ENCODE measurements at regions not wholly inside any gene's neighbourhood (a gene's known extent, or its start where the extent isn't known, plus 50 kb on each side); places are given as distances from the start of the nearest gene placed in this dataset.

DNA sequence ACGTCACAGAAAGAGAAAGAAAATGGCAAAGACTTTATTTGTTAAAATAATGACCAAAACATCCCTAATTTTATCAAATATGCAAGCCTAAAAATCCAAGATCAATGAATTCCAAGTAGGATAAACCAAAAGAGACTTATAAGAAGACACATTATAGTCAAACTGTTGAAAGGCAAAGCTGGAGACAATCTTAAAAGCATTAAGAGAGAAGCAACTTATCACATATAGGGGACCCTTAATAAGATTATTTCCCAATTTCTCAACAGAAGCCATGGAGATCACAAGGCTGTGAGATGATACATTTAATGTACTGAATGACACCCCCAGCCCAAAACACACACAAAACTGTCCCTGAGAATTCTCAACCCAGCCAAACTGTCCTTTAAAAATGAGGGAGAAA lies 228.7 kb downstream of the COG6 start:
- CTCF ChIA-PET: interaction anchor here (1.3 kb wide), 1 partner anchor 9 kb away, joined by 3 read pairs; no protein-coding TSS in a partner anchor

DNA sequence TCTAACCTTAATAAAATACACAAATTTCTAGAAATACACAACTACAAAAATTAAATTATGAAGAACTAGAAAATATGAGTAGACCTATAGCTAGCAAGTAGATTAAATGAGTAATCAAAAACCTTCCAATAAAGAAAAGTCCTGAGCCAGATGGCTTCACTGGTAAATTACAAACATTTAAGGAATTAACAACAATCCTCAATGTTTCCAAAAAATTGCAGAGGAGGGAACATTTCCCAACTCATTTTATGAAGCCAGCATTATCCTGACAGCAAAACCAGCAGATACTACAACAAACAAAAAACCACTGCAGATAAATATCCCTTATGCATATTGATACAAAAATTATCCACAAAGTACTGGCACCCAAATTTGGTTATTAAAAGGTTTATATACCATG lies 230.9 kb downstream of the COG6 start:
- no peak for DNase-seq (ENCODE audit: low read depth)
- H3K36me3 ChIP-seq (ENCODE audit: control insufficient read depth, insufficient read depth, low read length): no peaks in the 10 kb centered on the region
- H3K4me3 ChIP-seq (ENCODE audit: low read depth, low read length): no peak overlapping the region
- CTCF ChIA-PET: no interaction called here
- POLR2A ChIA-PET: no interaction called here
- H3K27me3 ChIP-seq (ENCODE audit: control insufficient read depth, insufficient read depth, low read length): no peaks in the 10 kb centered on the region
- no peak for TF ChIP-seq CTCF (IDR thresholded peaks at IDR 0.05; ENCODE audit: insufficient read depth, low read depth, low read length)

More for the DNA sequence above, 228.7 kb downstream of the COG6 start:
- POLR2A ChIA-PET: no interaction called here
- H3K36me3 ChIP-seq (ENCODE audit: control insufficient read depth, insufficient read depth, low read length): no peaks in the 10 kb centered on the region
- no peak for TF ChIP-seq CTCF (IDR thresholded peaks at IDR 0.05; ENCODE audit: insufficient read depth, low read depth, low read length)
- DNase-seq (ENCODE audit: low read depth): no peak
- H3K27me3 ChIP-seq (ENCODE audit: control insufficient read depth, insufficient read depth, low read length): no peaks in the 10 kb centered on the region
- no peak overlapping the region for H3K4me3 ChIP-seq (ENCODE audit: low read depth, low read length)

DNA sequence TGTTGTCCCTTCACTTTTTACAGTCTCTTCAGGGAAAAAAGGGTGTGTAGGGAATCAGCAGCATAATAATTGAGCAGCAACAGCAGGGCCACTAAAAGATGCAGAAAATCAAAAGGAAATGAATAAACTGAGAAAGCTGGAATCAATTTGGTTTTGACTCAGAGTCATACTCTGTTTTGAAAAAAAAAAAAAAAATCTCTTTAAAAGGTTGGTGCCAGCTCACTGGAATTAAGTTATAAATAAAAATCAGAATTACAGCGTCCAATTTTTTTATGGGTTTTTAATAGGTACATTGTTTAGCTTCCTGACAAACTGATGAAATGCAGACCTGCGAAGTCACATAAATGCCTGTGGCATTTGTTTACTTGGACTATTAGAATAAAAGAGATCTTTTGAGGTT lies 231.9 kb downstream of the COG6 start:
- no peak for TF ChIP-seq CTCF (IDR thresholded peaks at IDR 0.05; ENCODE audit: insufficient read depth, low read depth, low read length)
- no peaks in the 10 kb centered on the region for H3K27me3 ChIP-seq (ENCODE audit: control insufficient read depth, insufficient read depth, low read length)
- POLR2A ChIA-PET: interaction anchor here (0.6 kb wide), 1 partner anchor 565 kb away, joined by 3 read pairs; no protein-coding TSS in a partner anchor
- no peaks in the 10 kb centered on the region for H3K36me3 ChIP-seq (ENCODE audit: control insufficient read depth, insufficient read depth, low read length)
- DNase-seq (ENCODE audit: low read depth): peak; percentile 57
- H3K4me3 ChIP-seq (ENCODE audit: low read depth, low read length): no peak overlapping the region
- CTCF ChIA-PET: no interaction called here

- ChIA-PET CTCF (no interaction called here), POLR2A (no interaction called here)
- no peak for DNase-seq (ENCODE audit: low read depth)
- Histone ChIP-seq H3K4me3 (ENCODE audit: low read depth, low read length) (no peak overlapping the region), H3K36me3 (ENCODE audit: control insufficient read depth, insufficient read depth, low read length) (no peaks in the 10 kb centered on the region), H3K27me3 (ENCODE audit: control insufficient read depth, insufficient read depth, low read length) (no peaks in the 10 kb centered on the region)
- 0 out of 2 replicates have a peak, but pooled peaks have one; percentile 5 for TF ChIP-seq CTCF (IDR thresholded peaks at IDR 0.05; ENCODE audit: insufficient read depth, low read depth, low read length)
Observed at GRCh38 chr13:39888865-39889810, 233.7 kb downstream of the COG6 start.

DNA sequence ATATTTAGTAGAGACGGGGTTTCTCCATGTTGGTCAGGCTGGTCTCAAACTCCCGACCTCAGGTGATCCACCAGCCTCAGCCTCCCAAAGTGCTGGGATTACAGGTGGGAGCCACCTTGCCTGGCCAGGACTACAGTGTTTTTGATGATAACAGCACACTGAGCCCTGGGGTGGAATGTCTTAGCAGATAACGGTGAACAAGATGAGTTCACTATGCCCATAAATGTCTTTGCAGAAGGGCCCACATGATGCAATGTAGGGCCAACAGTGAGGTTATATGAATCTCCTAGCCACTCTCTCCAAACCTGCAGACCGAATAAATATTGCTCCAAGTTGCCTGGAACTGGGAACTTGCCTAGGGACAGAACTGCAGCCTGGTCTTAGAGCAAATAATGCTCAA lies 235.1 kb downstream of the COG6 start:
- no peak for DNase-seq (ENCODE audit: low read depth)
- CTCF ChIA-PET: no interaction called here
- POLR2A ChIA-PET: no interaction called here

More for the DNA sequence above, 235.1 kb downstream of the COG6 start:
- no peaks in the 10 kb centered on the region for H3K36me3 ChIP-seq (ENCODE audit: control insufficient read depth, insufficient read depth, low read length)
- H3K4me3 ChIP-seq (ENCODE audit: low read depth, low read length): no peak overlapping the region
- TF ChIP-seq CTCF (IDR thresholded peaks at IDR 0.05; ENCODE audit: insufficient read depth, low read depth, low read length): no peak
- no peaks in the 10 kb centered on the region for H3K27me3 ChIP-seq (ENCODE audit: control insufficient read depth, insufficient read depth, low read length)
